ENCODE measurements at regions not wholly inside any gene's neighbourhood (a gene's known extent, or its start where the extent isn't known, plus 50 kb on each side); places are given as distances from the start of the nearest gene placed in this dataset.
"Not testable (repeated sequence)": the region's sequence is repeated elsewhere in the genome, so short reads cannot be mapped to it uniquely, and the experiment has no call there.

DNA sequence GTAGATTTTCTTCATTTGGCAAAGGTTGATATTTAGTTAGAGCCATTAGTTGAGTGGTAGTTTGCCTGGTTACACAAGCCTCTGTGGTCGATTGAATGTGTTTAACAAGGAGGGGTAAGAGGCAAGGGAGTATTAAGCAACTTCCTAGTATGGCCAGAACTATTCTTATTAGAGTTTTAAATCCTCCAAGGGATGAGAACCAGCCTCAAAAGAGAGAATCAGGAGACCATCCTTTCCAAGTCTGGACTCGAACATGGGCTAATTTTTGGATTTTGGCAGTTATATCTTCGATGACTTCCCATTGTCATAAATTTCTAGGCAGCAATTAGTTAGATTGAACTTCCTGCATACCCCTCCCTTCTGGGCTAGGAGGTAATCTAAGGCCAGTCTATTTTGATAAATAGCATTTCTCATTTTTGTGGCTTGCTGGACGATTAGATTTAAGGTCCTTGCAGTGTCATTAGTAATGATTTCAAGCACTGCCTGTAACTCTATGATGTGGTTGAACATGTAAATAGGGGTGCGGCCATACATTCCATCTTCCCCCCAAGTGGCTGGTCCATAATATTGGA is 219.5 kb upstream of the KCND2 start:
- no peak overlapping the region for H3K4me3 Mint-ChIP-seq
- intact Hi-C loops (cut with micrococcal nuclease): no loop called here
- no peak overlapping the region for H3K27ac Mint-ChIP-seq
- DNase-seq: no peak
- H3K9me3 Mint-ChIP-seq: peaks cover 2% of the 10 kb centered on the region
- no peaks in the 10 kb centered on the region for H3K4me1 Mint-ChIP-seq (ENCODE audit: low read depth)
- no peaks in the 10 kb centered on the region for H3K36me3 Mint-ChIP-seq (ENCODE audit: low read depth)
- CTCF ChIA-PET: no interaction called here
- no peaks in the 10 kb centered on the region for H3K27me3 Mint-ChIP-seq (ENCODE audit: low read depth)

DNA sequence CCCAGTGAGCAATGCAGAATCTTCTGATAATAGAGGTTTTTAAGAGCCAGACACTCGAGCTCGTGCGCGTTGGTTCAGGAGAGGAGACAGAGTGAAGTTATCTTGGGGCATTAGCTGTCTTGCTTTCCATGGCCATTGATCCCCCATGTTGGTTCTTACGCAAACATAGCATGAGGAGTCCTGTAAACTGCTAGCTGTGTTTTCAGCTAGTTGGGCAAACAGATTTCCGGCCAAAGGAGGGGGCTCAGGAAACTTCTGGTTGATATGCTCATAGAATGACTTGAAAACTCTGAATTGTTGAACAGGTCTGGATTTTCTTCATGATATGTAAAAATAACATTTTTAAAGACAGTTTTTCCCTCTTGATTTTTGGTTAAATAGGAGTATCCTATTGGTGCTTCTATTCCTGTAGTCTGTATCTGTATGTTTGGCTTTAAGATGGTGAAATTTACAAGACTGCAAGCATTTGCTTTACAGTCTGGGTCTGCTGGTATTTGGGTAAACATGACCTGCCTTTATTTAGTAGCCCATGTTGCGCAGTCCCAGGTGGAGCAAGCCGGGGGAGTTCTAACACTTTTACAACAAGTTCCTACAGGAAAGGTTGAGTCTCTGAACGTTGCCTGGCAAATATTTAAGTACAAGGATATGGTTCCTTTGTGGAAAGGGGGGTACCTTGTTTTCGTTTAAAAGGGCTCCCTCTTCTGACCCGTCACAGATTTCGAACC is 218.4 kb upstream of the KCND2 start:
- no peaks in the 10 kb centered on the region for H3K4me1 Mint-ChIP-seq (ENCODE audit: low read depth)
- H3K27ac Mint-ChIP-seq: no peak overlapping the region
- CTCF ChIA-PET: no interaction called here
- H3K27me3 Mint-ChIP-seq (ENCODE audit: low read depth): no peaks in the 10 kb centered on the region
- H3K4me3 Mint-ChIP-seq: no peak overlapping the region
- DNase-seq: no peak
- H3K9me3 Mint-ChIP-seq: peaks cover 2% of the 10 kb centered on the region
- intact Hi-C loops (cut with micrococcal nuclease): no loop called here
- H3K36me3 Mint-ChIP-seq (ENCODE audit: low read depth): no peaks in the 10 kb centered on the region

DNA sequence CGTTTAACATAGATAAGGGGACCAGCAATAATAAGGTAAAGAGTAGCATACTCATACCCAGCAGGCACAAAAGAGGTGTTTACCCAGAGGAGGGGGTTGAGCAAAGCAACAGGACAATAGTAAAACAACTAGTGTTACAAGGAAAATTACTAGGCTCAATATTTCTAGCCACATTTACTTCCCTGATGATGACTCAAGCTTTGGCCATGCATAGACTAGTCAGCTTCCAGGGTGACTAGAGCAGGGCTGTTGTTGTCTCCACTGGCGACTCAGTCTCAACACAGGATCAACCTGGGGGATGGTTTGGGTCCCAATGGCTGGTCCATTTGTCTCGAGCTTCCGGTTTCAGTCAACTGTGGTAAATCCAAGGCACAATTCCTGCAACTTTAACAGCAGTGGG is 217.7 kb upstream of the KCND2 start:
- Mint-ChIP-seq H3K27me3 (ENCODE audit: low read depth) (no peaks in the 10 kb centered on the region), H3K4me3 (no peak overlapping the region), H3K9me3 (peaks cover 2% of the 10 kb centered on the region), H3K4me1 (ENCODE audit: low read depth) (no peaks in the 10 kb centered on the region), H3K27ac (no peak overlapping the region), H3K36me3 (ENCODE audit: low read depth) (no peaks in the 10 kb centered on the region)
- DNase-seq: no peak
- CTCF ChIA-PET: no interaction called here
- intact Hi-C loops (cut with micrococcal nuclease): no loop called here

DNA sequence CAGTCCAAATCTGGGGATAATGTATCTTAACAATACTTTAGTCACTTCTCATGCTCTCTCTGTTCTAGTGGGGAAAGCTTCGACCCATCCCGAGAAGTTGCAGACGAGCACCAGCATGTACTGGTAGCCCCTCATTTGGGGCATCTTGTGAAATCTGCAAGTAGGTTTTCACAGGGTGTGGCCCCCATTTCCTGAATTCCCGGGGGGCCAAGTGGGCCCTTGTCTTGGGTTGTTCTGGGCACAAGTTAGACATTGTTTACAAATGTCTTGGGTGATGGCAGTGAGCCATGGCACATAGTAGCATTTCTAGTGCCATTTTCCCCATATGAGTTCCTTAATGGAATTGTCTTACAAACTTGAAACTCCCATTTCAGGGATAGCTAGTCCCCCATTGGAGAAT is 216.7 kb upstream of the KCND2 start:
- Mint-ChIP-seq H3K9me3 (peaks cover 2% of the 10 kb centered on the region), H3K36me3 (ENCODE audit: low read depth) (no peaks in the 10 kb centered on the region)

DNA sequence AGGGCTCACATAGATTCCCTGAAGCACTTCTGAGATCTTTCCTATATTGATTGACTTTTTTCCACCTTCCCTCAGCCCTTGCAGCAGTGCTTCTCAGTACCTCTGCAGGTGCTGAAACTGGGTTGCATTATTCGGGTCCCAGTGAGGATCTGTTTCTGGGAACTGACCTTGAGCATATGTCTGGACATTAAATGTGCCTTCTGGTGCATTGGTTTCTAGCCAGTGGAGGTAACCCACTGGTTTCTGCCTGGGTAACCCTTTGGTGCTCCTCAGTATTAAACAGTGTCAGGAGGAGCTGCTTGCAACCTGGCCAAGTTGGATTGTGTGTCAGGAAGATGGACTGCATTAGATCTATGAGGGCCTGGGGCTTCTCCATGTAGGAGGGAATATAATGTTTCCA is 213.3 kb upstream of the KCND2 start:
- Mint-ChIP-seq H3K9me3 (peaks cover under 1% of the 10 kb centered on the region), H3K4me3 (no peak overlapping the region), H3K36me3 (ENCODE audit: low read depth) (no peaks in the 10 kb centered on the region), H3K27ac (no peak overlapping the region), H3K27me3 (ENCODE audit: low read depth) (no peaks in the 10 kb centered on the region), H3K4me1 (ENCODE audit: low read depth) (no peaks in the 10 kb centered on the region)
- no peak for DNase-seq
- CTCF ChIA-PET: no interaction called here
- intact Hi-C loops (cut with micrococcal nuclease): no loop called here

More for the DNA sequence above, 216.7 kb upstream of the KCND2 start:
- no peak for DNase-seq
- intact Hi-C loops (cut with micrococcal nuclease): no loop called here
- H3K27me3 Mint-ChIP-seq (ENCODE audit: low read depth): no peaks in the 10 kb centered on the region
- no peaks in the 10 kb centered on the region for H3K4me1 Mint-ChIP-seq (ENCODE audit: low read depth)
- no peak overlapping the region for H3K4me3 Mint-ChIP-seq
- CTCF ChIA-PET: no interaction called here
- no peak overlapping the region for H3K27ac Mint-ChIP-seq

DNA sequence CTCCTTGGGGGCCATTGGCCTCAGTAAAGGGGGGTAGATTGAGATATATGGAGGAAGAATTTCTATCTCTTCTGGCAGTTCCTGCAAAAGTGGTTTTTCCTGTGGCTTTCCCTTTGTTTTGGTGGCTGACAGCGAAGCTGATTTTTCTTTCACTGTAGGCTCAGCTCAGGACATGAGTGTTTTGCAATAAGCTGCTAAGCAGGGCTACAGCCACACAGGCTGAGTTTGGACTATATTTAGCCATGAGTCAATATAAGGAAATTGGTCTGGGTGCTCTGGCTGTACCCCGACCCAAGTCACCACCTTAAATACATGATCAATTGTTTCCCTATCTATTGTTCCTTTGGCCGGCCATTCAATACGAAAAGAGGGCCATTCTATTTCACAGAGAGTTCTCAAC is 212.7 kb upstream of the KCND2 start:
- H3K27ac Mint-ChIP-seq: no peak overlapping the region
- intact Hi-C loops (cut with micrococcal nuclease): no loop called here
- CTCF ChIA-PET: no interaction called here
- H3K36me3 Mint-ChIP-seq (ENCODE audit: low read depth): no peaks in the 10 kb centered on the region
- H3K27me3 Mint-ChIP-seq (ENCODE audit: low read depth): no peaks in the 10 kb centered on the region
- no peak overlapping the region for H3K4me3 Mint-ChIP-seq
- no peaks in the 10 kb centered on the region for H3K9me3 Mint-ChIP-seq
- no peaks in the 10 kb centered on the region for H3K4me1 Mint-ChIP-seq (ENCODE audit: low read depth)
- no peak for DNase-seq

DNA sequence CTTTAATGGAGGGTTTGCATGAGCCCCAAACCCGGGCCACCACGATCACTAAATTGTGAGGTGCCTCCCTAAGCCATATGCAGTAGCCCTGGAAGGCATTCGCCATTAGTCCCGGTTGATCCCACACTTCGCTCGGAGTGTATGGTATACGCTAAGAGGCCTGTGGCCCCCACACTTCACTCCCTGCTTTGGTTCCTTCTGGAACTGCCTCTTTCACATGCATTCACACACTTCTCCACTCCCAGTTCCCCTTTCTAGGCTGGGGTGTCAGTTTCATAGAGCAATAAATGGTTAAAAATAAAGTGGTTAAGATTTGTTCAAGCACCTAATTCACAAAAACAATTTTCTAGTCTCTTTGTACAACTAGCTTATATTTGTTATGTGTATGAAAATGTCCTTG is 212.1 kb upstream of the KCND2 start:
- no peaks in the 10 kb centered on the region for H3K27me3 Mint-ChIP-seq (ENCODE audit: low read depth)
- no peaks in the 10 kb centered on the region for H3K9me3 Mint-ChIP-seq
- H3K27ac Mint-ChIP-seq: no peak overlapping the region
- no peak for DNase-seq
- intact Hi-C loops (cut with micrococcal nuclease): no loop called here
- CTCF ChIA-PET: no interaction called here
- no peaks in the 10 kb centered on the region for H3K36me3 Mint-ChIP-seq (ENCODE audit: low read depth)
- no peaks in the 10 kb centered on the region for H3K4me1 Mint-ChIP-seq (ENCODE audit: low read depth)
- no peak overlapping the region for H3K4me3 Mint-ChIP-seq

DNA sequence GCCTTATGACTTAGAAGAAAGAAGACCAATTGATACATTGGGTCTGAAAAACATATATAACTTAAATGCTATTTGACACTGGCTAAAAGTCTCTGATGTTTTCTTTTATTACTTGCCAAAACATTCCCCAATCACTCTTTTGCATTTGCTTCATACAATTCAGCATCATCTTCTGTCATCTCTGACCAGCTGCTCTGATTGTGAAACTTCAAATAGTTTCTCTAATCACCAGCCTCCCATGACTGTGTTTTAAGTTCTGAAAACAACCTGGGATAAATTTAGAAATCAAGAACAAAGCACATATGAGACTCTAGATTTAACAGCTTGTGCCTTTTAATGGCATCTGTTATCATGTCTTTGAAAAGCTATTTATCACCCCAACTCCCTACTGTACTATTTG is 208.4 kb upstream of the KCND2 start:
- intact Hi-C loops (cut with micrococcal nuclease): no loop called here
- Mint-ChIP-seq H3K27ac (no peak overlapping the region), H3K36me3 (ENCODE audit: low read depth) (no peaks in the 10 kb centered on the region), H3K4me1 (ENCODE audit: low read depth) (no peaks in the 10 kb centered on the region), H3K4me3 (no peak overlapping the region), H3K27me3 (ENCODE audit: low read depth) (no peaks in the 10 kb centered on the region), H3K9me3 (peaks cover 10% of the 10 kb centered on the region)
- no peak for DNase-seq
- CTCF ChIA-PET: no interaction called here

DNA sequence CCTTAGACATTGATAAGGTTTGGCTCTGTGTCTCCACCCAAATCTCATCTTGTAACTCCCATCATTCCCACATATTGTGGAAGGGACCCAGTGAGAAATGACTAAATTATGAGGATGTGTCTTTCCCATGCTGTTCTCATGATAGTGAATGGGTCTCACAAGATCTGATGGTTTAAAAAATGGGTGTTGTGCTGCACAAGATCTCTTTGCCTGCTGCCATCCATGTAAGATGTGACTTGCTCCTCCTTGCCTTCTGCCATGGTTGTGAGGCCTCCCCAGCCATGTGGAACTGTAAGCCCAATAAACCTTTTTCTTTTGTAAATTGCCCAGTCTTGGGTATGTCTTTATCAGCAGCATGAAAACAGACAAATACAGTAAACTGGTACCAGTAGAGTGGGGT is 206.1 kb upstream of the KCND2 start:
- intact Hi-C loops (cut with micrococcal nuclease); H3K36me3 Mint-ChIP-seq (ENCODE audit: low read depth); CTCF ChIA-PET; H3K4me1 Mint-ChIP-seq (ENCODE audit: low read depth); H3K4me3 Mint-ChIP-seq; H3K27ac Mint-ChIP-seq; H3K27me3 Mint-ChIP-seq (ENCODE audit: low read depth); DNase-seq: not testable (repeated sequence)
- peaks cover 11% of the 10 kb centered on the region for H3K9me3 Mint-ChIP-seq

DNA sequence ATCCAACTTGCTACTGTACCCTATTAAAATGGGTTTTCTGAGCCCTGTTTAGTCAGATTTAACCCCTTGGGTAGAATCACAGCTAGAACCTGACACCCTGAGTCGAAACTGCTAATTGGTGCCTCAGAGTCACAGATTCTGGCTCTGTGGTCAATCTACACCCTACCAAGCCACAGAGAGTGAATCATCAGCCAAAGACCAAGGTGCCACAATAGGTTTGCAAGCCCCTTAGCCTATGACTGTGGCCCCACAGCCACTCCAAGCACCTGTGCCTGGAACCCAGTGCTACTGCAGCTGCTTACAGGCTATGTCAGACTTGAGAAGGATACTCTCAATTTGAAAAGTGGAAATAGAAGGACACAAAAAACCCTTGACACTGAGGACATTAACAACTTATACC is 202.8 kb upstream of the KCND2 start:
- intact Hi-C loops (cut with micrococcal nuclease): no loop called here
- CTCF ChIA-PET: no interaction called here
- peaks cover 11% of the 10 kb centered on the region for H3K9me3 Mint-ChIP-seq
- DNase-seq: no peak
- no peaks in the 10 kb centered on the region for H3K36me3 Mint-ChIP-seq (ENCODE audit: low read depth)
- no peak overlapping the region for H3K4me3 Mint-ChIP-seq
- no peaks in the 10 kb centered on the region for H3K27me3 Mint-ChIP-seq (ENCODE audit: low read depth)
- no peak overlapping the region for H3K27ac Mint-ChIP-seq
- H3K4me1 Mint-ChIP-seq (ENCODE audit: low read depth): no peaks in the 10 kb centered on the region

DNA sequence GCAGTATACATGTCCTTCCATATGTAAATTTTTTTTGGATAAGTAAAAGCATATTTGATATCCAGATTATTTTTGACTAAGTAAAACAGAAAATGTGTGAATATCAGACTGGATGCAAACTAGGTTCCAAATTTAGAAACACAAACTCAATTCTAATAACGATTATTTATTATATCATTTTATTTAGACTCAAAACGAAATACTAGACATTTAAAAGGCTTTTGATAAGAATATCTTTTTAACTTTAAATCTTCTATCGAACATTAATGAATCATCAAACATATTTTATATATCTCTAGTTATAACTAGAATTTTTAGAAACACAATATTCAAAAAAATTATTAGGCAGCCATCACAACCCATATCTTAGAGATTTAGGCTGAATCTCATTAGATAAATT is 195.2 kb upstream of the KCND2 start:
- CTCF ChIA-PET: no interaction called here
- no peaks in the 10 kb centered on the region for H3K9me3 Mint-ChIP-seq
- no peaks in the 10 kb centered on the region for H3K36me3 Mint-ChIP-seq (ENCODE audit: low read depth)
- no peak overlapping the region for H3K27ac Mint-ChIP-seq
- no peaks in the 10 kb centered on the region for H3K27me3 Mint-ChIP-seq (ENCODE audit: low read depth)
- H3K4me3 Mint-ChIP-seq: no peak overlapping the region
- no peak for DNase-seq
- no peaks in the 10 kb centered on the region for H3K4me1 Mint-ChIP-seq (ENCODE audit: low read depth)
- intact Hi-C loops (cut with micrococcal nuclease): no loop called here

DNA sequence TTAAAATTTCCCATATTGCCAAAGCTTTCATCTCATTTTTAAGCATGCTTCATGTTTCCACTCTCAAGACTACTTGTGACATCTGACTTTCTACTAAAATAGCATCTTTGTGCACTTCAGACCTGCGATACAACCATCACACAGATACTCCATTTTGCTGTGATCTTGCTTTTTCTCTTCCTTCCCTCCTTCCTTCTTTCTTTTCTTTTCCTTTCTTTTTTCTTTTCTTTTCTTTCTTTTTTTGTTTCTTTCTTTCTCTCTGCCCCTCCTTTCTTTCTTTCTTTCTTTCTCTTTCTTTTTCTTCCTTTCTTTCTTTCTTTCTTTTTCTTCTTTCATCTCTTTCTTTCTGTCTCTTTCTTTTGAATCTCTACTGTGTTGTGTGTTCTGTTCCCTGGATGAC is 194.0 kb upstream of the KCND2 start:
- H3K27ac Mint-ChIP-seq: no peak overlapping the region
- H3K9me3 Mint-ChIP-seq: no peaks in the 10 kb centered on the region
- H3K36me3 Mint-ChIP-seq (ENCODE audit: low read depth): no peaks in the 10 kb centered on the region
- H3K4me1 Mint-ChIP-seq (ENCODE audit: low read depth): no peaks in the 10 kb centered on the region
- intact Hi-C loops (cut with micrococcal nuclease): no loop called here
- no peak for DNase-seq
- no peak overlapping the region for H3K4me3 Mint-ChIP-seq
- CTCF ChIA-PET: no interaction called here
- H3K27me3 Mint-ChIP-seq (ENCODE audit: low read depth): no peaks in the 10 kb centered on the region

DNA sequence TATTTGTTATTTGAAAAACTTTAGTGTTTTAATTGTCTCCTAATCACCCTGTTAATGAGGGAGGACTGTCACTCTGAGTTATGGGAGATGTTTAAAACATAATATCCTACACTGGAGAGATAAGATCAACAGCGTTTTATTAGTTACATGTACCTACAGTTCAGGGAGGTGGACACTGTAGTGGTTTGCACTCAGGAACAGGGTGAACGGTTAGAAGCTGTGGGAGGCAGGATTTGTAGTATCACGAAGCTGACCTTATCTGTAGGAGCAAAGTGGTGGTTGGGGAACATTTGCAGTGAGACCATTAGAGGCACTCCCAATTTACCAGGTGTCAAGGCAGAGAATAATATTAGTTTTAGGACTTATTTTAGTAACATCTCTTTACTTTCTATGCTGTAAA is 193.3 kb upstream of the KCND2 start:
- no peaks in the 10 kb centered on the region for H3K36me3 Mint-ChIP-seq (ENCODE audit: low read depth)
- H3K9me3 Mint-ChIP-seq: no peaks in the 10 kb centered on the region
- H3K27me3 Mint-ChIP-seq (ENCODE audit: low read depth): no peaks in the 10 kb centered on the region
- intact Hi-C loops (cut with micrococcal nuclease): no loop called here
- H3K4me1 Mint-ChIP-seq (ENCODE audit: low read depth): no peaks in the 10 kb centered on the region
- H3K27ac Mint-ChIP-seq: no peak overlapping the region
- CTCF ChIA-PET: no interaction called here
- H3K4me3 Mint-ChIP-seq: no peak overlapping the region
- no peak for DNase-seq
